ENCODE measurements at regions not wholly inside any gene's neighbourhood (a gene's known extent, or its start where the extent isn't known, plus 50 kb on each side); places are given as distances from the start of the nearest gene placed in this dataset.

DNA sequence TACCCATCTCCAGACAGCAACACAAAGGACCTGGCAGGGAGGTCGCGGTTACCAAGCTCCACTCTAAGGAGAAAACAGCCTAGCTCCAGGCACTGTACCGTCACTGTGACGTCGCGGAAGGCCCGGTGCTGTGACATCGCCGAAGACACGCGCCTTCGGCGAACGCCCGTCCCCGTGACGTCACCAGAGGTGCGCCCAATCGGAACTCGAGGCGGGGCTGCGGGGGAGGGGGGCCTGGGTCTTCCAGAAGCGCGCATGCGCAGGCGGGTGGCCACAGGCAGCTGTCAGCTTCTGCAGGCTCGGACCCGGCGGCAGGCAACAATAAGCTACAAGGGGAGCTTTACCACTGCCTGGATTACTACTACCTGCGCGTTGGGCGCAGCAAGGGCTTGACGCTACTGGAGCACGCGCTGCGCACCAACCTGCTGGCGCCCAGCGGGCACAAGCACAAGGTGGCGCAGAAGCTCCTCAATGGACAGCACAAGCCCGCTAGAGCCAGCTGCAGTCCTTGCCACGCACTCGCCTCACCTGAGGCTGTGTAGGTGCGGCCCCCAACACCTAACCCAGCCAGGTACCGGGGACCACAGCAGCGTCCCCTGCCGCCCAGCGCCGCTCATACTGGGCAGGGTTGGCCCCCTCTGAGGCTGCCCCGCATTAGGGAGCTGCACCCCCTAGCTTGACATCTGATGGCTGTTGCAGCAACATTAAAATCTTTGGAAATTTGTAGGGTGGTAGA is 208.4 kb downstream of the TPST1 start:
- Mint-ChIP-seq H3K27me3 (ENCODE audit: low read depth, poor library complexity) (peaks cover 15% of the 10 kb centered on the region), H3K9me3 (peaks cover 3% of the 10 kb centered on the region), H3K4me1 (peaks cover 12% of the 10 kb centered on the region), H3K27ac (no peak overlapping the region), H3K4me3 (peak overlapping the region; percentile 71), H3K36me3 (ENCODE audit: low read depth) (peaks cover 32% of the 10 kb centered on the region)
- peak; percentile 92 for DNase-seq
- TF ChIP-seq, protein P1, sequence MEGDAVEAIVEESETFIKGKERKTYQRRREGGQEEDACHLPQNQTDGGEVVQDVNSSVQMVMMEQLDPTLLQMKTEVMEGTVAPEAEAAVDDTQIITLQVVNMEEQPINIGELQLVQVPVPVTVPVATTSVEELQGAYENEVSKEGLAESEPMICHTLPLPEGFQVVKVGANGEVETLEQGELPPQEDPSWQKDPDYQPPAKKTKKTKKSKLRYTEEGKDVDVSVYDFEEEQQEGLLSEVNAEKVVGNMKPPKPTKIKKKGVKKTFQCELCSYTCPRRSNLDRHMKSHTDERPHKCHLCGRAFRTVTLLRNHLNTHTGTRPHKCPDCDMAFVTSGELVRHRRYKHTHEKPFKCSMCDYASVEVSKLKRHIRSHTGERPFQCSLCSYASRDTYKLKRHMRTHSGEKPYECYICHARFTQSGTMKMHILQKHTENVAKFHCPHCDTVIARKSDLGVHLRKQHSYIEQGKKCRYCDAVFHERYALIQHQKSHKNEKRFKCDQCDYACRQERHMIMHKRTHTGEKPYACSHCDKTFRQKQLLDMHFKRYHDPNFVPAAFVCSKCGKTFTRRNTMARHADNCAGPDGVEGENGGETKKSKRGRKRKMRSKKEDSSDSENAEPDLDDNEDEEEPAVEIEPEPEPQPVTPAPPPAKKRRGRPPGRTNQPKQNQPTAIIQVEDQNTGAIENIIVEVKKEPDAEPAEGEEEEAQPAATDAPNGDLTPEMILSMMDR (IDR thresholded peaks at IDR 0.05), result no peak

DNA sequence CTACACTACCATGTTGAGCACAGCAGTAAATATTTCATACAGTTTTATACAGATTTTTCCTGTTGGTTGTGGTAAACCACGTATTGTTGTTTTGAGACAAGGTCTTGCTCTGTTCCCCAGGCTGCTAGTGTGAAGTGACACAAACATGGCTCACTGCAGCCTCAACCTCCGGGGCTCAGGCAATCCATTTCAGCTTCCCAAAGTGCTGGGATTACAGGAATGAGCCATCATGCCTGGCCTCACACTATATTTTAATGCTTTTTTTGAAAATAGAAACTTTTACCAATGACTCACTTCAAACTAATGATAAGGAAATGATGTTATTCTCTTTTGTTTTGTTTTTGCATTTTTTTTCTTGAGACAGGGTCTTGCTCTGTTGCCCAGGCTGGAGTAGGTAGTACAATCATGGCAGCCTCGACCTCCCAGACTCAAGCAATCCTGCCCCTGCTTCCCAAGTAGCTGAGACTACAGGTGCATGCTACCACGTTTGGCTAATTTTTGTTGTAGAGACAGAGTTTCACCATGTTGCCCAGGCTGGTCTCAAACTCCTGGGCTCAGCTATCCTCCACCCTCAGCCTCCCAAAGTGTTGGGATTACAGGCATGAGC is 210.6 kb downstream of the TPST1 start:
- Mint-ChIP-seq H3K36me3 (ENCODE audit: low read depth) (peaks cover 17% of the 10 kb centered on the region), H3K9me3 (peaks cover 3% of the 10 kb centered on the region), H3K27me3 (ENCODE audit: low read depth, poor library complexity) (peaks cover 17% of the 10 kb centered on the region), H3K27ac (no peak overlapping the region), H3K4me1 (peaks cover 12% of the 10 kb centered on the region), H3K4me3 (no peak overlapping the region)
- no peak for DNase-seq
- TF ChIP-seq, protein P1 (IDR thresholded peaks at IDR 0.05), result no peak

DNA sequence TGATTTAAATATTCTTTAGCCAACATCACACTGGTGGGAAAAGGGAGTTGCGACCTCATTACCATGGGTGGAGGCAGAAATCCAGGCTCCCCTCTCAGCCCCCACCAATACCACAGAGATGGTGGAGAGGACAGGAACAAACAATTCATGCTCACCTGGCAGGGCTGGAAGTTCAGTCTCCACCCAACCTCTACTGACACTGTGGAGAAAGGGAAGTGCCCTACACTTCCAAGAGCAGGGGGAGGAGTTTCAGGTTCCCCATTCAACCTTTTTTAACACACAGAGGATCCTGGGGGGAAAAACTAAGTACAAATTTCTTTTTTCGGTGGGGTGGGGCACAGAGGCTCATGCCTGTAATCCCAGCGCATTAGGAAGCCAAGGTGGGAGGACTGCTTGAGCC is 210.1 kb upstream of the KCTD7 start:
- DNase-seq, result no peak
- H3K27me3 Mint-ChIP-seq (ENCODE audit: low read depth, poor library complexity), result peaks cover 12% of the 10 kb centered on the region
- peaks cover 13% of the 10 kb centered on the region for H3K36me3 Mint-ChIP-seq (ENCODE audit: low read depth)
- no peak overlapping the region for H3K27ac Mint-ChIP-seq
- H3K9me3 Mint-ChIP-seq, result no peaks in the 10 kb centered on the region
- TF ChIP-seq, protein P1 (IDR thresholded peaks at IDR 0.05), result no peak
- H3K4me1 Mint-ChIP-seq, result peaks cover 12% of the 10 kb centered on the region
- H3K4me3 Mint-ChIP-seq, result no peak overlapping the region

DNA sequence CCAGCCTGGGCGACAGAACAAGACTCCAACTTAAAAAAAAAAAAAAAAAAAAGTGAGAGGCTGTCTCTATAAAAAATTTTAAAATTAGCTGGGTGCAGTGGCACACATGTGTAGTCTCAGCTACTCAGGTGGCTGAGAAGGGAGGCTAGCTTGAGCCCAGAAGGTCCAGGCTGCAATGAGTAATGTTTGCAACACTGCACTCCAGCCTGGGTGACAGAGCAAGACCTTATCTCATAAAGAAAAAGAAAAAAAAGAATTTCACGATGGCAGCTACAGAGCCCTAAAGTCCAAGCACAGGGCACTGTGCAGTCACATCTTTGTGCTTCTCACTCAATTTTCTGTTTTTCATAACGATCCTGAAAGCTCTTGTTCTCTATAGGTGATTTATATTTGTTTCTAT is 209.5 kb upstream of the KCTD7 start:
- no peaks in the 10 kb centered on the region for H3K9me3 Mint-ChIP-seq
- DNase-seq, result no peak
- no peak overlapping the region for H3K4me3 Mint-ChIP-seq
- H3K36me3 Mint-ChIP-seq (ENCODE audit: low read depth), result peaks cover 16% of the 10 kb centered on the region
- H3K4me1 Mint-ChIP-seq, result peaks cover 6% of the 10 kb centered on the region
- no peak overlapping the region for H3K27ac Mint-ChIP-seq
- peaks cover 6% of the 10 kb centered on the region for H3K27me3 Mint-ChIP-seq (ENCODE audit: low read depth, poor library complexity)
- TF ChIP-seq, protein P1 (IDR thresholded peaks at IDR 0.05), result no peak

DNA sequence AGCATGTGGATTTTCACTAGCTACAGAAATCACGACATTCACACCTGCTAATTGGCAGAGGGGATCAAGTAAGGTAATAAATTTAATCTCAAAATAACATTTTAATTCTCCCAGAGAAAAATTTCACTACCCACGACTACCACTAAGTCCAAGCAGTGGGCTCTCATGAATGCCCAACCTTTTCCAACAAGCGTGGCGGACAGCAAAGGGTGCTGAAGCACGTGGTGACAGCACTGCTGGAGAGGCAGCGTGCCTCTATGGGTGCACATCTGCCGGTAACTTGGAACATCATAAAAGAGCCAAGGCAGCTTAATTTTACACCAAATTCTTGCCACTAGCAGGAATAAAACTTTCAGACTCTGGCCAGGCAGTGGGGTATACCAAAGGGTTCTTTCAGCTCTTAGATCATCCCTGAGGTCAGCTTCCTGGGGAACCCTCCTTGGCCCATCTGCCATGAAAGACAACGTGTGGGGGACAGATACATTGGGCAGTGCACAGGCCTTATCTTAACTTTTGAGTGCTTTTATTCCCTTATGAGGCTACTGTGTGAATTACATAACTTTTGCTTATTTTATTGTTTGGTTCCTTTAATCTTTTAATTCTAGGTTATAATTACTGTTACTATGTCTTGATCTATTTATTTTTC is 206.7 kb upstream of the KCTD7 start:
- DNase-seq, result no peak
- no peak overlapping the region for H3K27ac Mint-ChIP-seq

More for the DNA sequence above, 206.7 kb upstream of the KCTD7 start:
- Mint-ChIP-seq H3K36me3 (ENCODE audit: low read depth) (peaks cover 38% of the 10 kb centered on the region), H3K4me3 (no peak overlapping the region), H3K27me3 (ENCODE audit: low read depth, poor library complexity) (peaks cover 5% of the 10 kb centered on the region), H3K4me1 (no peaks in the 10 kb centered on the region), H3K9me3 (no peaks in the 10 kb centered on the region)
- TF ChIP-seq, protein P1 (IDR thresholded peaks at IDR 0.05), result no peak
